Ecto neural progenitor cell (in vitro differentiated cells): ENCODE measurements at regions not wholly inside any gene's neighbourhood (a gene's known extent, or its start where the extent isn't known, plus 50 kb on each side); places are given as distances from the start of the nearest gene placed in this dataset.

Experiments
- DNase-seq: peaks from one replicate; pipeline ENCODE4 v3.0.0-alpha.2; 2018; ENCODE audit warnings: low spot score

DNA sequence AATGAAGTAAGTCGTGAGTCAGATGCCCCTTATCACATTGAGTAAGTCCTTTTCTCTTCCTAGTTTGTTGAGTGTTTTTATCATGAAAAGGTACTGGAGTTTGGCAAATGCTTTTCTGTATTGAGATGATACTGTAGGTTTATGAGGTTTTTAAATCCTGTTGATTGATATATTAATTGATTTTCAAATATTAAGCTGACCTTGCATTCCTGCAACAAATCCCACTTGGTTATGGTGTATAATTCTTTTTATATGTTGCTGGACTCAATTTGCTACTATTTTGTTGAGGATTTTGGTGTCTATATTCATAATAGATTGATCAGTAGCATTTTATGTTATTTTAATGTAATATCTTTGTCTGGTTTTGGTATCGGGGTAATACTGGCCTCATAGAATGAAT is 81.0 kb upstream of the BNC2 start:
- DNase-seq = no peak

DNA sequence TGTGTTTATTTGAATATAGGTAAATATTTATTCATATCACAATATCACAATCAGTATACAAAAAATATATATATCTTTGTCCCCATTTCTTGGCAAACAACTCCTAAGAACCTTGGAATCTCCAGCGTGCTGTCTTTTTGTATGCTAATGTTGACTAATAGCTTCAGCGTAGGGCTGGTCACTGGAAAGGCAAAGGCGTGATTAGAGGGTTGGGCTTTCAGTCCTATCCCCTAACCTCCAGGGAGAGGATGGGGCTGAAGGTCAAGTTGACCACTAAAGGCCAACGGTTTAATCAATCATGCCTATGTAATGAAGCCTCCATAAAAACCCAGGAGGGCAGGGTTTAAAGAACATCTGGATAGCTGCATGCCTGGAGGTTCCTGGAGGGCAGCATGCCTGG is 79.6 kb upstream of the BNC2 start:
- no peak for DNase-seq

DNA sequence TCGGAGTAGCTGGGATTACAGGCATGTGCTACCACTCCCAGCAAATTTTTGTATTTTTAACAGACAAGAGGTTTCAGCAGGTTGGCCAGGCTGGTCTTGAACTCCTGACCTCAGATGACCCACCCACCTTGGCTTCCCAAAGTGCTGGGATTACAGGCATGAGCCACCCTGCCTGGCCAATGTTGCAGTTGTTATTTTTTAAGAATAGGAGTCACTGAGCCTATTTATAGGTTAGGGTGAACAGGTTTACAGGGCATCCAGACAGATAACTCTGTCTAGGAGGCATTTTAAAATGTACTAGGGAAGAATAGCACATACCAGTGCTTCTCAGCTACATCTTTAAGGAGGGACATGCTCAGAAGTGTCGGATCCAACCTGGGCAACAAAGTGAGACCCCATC is 60.1 kb upstream of the BNC2 start:
- no peak for DNase-seq

DNA sequence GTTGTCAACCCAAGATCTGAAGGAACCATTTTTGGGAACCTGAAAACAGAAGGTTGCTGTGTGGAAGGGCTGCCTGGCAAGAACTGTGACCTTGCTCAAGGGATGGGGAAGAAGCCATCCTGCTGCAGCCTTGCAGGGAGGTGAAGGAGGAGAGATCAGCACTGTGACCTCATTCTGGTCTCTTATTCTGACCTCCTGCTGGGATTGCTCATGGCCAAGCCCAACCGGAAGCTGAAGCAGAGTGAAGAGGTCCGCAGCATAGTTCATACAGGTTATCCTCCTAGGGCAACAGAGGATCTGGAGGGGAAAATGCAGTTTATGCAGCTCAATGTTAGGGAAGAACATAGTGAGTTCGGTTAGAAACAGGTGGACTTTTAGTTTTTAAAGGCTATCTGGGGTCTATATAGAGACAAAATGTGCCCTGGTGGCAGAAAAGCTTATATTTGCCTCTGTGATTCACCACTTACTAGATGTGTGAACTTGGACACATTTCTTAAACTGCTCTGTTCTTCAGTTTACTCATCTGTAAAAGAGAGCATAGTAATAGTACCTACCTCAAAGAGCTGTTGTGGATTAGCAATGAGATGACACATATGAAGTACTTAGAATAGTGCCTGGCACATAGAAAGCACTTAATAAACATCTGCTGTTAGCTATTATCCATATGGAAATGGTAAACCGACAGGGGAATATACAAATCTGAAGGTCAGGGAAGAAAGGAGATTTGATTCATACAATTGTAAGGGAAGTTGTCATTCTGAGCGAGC is 57.9 kb upstream of the BNC2 start:
- no peak for DNase-seq

DNA sequence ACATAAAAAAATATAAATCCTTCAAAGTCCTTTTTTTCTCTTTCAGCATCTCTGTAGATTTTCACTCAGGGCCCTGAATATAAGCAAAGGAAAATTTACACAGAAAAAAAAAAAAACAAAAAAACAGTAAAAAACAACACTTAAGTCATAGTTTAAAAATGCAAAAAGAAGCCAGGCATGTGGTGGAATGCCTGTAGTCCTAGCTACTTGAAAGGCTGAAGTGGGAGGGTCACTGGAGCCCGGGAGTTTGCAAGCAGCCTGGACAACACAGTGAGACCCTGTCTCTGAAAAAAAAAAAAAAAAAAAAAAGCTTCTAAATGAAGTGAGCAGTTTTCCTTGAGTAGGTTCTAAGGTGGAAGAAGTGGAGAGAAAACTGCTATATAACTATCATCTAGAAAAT is 55.0 kb upstream of the BNC2 start:
- no peak for DNase-seq

DNA sequence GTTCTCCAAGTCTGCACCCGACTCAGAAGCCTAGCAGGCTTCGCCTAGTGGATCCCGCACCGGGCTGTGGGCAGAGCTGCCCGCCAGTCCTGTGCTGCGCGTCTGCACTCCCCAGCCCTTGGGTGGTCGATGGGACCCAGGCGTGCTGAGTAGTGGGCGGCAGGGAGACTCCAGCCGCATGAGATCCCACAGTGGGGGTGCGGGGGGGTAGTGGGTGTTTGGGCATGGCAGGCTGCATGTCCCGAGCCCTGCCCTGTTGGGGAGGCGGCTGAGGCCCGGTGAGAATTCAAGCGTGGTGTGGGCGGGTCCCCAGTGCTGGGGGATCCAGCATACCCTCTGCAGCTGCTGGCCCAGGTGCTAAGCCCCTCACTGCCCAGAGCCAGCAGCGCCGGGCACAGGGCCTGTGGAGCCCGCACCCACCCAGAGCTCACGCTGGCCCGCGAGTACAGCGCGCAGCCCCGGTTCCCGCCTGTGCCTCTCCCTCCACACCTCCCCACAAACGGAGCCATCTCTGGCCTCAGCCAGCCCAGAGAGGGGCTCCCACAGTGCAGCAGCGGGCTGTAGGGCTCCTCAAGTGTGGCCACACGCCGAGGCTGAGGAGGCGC is 53.9 kb upstream of the BNC2 start:
- no peak for DNase-seq

DNA sequence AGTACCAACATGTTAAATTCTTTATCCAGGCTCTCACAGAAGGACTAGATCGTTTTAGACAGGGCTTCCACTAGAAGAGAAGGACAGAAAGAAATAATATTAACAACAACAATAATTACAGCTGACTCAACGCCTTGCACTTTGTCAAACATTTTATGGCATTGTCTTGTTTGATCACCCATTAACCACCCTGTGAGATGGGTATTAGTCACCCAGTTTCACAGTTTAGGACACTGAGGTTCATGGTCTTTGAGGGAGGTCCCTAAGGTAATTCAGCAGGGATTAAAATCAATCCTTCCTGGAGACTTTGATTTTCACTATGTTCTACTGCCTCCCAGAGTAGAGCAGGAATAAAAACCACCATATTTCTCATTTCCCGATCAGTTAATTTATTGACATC is 51.4 kb upstream of the BNC2 start:
- no peak for DNase-seq
